ENCODE measurements at regions not wholly inside any gene's neighbourhood (a gene's known extent, or its start where the extent isn't known, plus 50 kb on each side); places are given as distances from the start of the nearest gene placed in this dataset.

GRCh38 chr12:127230843-127231260 is 1036.1 kb upstream of the TMEM132C start:
- no peak for TF ChIP-seq POLR2AphosphoS5 (IDR thresholded peaks at IDR 0.05)
- no peak for TF ChIP-seq POLR2A (IDR thresholded peaks at IDR 0.05)
- no peak for TF ChIP-seq EP300 (IDR thresholded peaks at IDR 0.05)
- TF ChIP-seq, protein P1, sequence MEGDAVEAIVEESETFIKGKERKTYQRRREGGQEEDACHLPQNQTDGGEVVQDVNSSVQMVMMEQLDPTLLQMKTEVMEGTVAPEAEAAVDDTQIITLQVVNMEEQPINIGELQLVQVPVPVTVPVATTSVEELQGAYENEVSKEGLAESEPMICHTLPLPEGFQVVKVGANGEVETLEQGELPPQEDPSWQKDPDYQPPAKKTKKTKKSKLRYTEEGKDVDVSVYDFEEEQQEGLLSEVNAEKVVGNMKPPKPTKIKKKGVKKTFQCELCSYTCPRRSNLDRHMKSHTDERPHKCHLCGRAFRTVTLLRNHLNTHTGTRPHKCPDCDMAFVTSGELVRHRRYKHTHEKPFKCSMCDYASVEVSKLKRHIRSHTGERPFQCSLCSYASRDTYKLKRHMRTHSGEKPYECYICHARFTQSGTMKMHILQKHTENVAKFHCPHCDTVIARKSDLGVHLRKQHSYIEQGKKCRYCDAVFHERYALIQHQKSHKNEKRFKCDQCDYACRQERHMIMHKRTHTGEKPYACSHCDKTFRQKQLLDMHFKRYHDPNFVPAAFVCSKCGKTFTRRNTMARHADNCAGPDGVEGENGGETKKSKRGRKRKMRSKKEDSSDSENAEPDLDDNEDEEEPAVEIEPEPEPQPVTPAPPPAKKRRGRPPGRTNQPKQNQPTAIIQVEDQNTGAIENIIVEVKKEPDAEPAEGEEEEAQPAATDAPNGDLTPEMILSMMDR (IDR thresholded peaks at IDR 0.05): no peak
- no peak overlapping the region for H3K27ac ChIP-seq
- no peak overlapping the region for H3K4me3 ChIP-seq
- no peak for DNase-seq
- H3K9me3 ChIP-seq: peaks cover 0 to 4% (median 2%) of the 10 kb centered on the region in 4 donors
- H3K4me1 ChIP-seq: no peaks in the 10 kb centered on the region
- H3K36me3 ChIP-seq: no peaks in the 10 kb centered on the region
- 61 to 77% (median 70%) methylated on average over 6 of the region's 6 CpGs for WGBS, 5 donors
- intact Hi-C loops (cut with DNase I; ENCODE audit: low total_unique reads): no loop called here
- H3K27me3 ChIP-seq: no peaks in the 10 kb centered on the region

DNA sequence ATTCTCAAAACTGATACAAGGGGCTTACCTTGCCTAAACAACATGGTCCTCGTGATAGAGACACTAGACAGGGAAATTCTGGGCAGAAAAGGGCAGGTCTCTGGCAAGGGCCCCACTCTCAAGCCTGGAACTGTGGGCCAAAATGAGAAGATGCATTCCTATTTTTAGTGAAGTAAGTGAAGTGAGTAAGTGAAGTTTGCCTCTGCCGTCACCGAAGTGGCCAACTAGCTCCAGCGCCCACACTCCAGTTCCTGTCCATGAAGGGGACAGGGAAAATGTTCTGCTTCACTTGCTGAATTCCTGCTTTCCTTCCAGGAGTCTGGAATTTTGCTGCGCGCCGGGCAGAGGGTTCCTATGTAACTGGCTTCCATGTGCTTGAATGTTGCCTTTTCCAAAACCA is 1035.6 kb upstream of the TMEM132C start:
- 73 to 84% (median 76%) methylated on average over 7 of the region's 7 CpGs for WGBS, 5 donors
- no peak overlapping the region for H3K27ac ChIP-seq
- no peak overlapping the region for H3K4me3 ChIP-seq
- DNase-seq: no peak
- no peaks in the 10 kb centered on the region for H3K4me1 ChIP-seq
- peaks cover 0 to 4% (median 2%) of the 10 kb centered on the region in 4 donors for H3K9me3 ChIP-seq
- intact Hi-C loops (cut with DNase I; ENCODE audit: low total_unique reads): no loop called here
- TF ChIP-seq POLR2AphosphoS5 (IDR thresholded peaks at IDR 0.05) (no peak), EP300 (IDR thresholded peaks at IDR 0.05) (no peak), POLR2A (IDR thresholded peaks at IDR 0.05) (no peak)
- TF ChIP-seq, protein P1 (IDR thresholded peaks at IDR 0.05): no peak
- H3K36me3 ChIP-seq: no peaks in the 10 kb centered on the region
- no peaks in the 10 kb centered on the region for H3K27me3 ChIP-seq

DNA sequence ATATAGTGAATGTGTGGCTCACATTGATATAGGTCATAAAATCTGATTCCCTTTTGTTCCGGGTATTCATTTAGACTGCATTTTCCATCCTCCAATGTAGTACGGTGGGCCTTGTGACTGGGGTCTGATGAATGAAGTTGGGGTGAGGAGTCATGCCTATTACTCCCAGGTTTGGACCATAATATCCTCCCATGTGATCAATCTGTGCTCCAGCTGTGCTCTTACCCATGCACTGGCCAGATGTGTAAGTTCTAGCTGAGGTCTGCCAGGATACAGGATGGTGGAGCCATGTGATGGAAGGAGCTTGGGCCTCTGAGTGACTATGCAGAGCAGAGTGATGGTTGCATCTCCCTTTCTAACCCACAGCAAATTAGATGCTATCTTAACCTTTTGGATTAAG is 1034.0 kb upstream of the TMEM132C start:
- H3K27me3 ChIP-seq: no peaks in the 10 kb centered on the region
- H3K4me3 ChIP-seq: no peak overlapping the region
- no peak overlapping the region for H3K27ac ChIP-seq
- WGBS, 5 donors: 45 to 86% (median 73%) methylated on average over 2 of the region's 2 CpGs
- no peaks in the 10 kb centered on the region for H3K4me1 ChIP-seq
- H3K9me3 ChIP-seq: peaks cover 0 to 4% (median 2%) of the 10 kb centered on the region in 4 donors
- TF ChIP-seq EP300 (IDR thresholded peaks at IDR 0.05) (no peak), POLR2AphosphoS5 (IDR thresholded peaks at IDR 0.05) (no peak), POLR2A (IDR thresholded peaks at IDR 0.05) (no peak)
- TF ChIP-seq, protein P1 (IDR thresholded peaks at IDR 0.05): no peak
- no peaks in the 10 kb centered on the region for H3K36me3 ChIP-seq
- intact Hi-C loops (cut with DNase I; ENCODE audit: low total_unique reads): no loop called here
- DNase-seq: no peak

GRCh38 chr12:127235761-127236160 is 1031.2 kb upstream of the TMEM132C start:
- H3K4me3 ChIP-seq: no peak overlapping the region
- H3K27ac ChIP-seq: no peak overlapping the region
- no peak for DNase-seq
- H3K4me1 ChIP-seq: no peaks in the 10 kb centered on the region
- 63 to 86% (median 75%) methylated on average over 7 to 8 of the region's 8 CpGs for WGBS, 5 donors
- intact Hi-C loops (cut with DNase I; ENCODE audit: low total_unique reads): no loop called here
- TF ChIP-seq POLR2A (IDR thresholded peaks at IDR 0.05): no peak
- no peak for TF ChIP-seq EP300 (IDR thresholded peaks at IDR 0.05)
- TF ChIP-seq, protein P1 (IDR thresholded peaks at IDR 0.05): no peak
- no peak for TF ChIP-seq POLR2AphosphoS5 (IDR thresholded peaks at IDR 0.05)
- no peaks in the 10 kb centered on the region for H3K27me3 ChIP-seq
- no peaks in the 10 kb centered on the region for H3K36me3 ChIP-seq
- H3K9me3 ChIP-seq: peaks cover 0 to 3% (median 0%) of the 10 kb centered on the region in 4 donors

Measured in stomach (tissue), 8 donors.